Adrenal gland (tissue), 9 donors: ENCODE measurements at regions not wholly inside any gene's neighbourhood (a gene's known extent, or its start where the extent isn't known, plus 50 kb on each side); places are given as distances from the start of the nearest gene placed in this dataset.

ENCODE experiments used
- DNase-seq, 7 donors: peaks; one replicate each; pipeline ENCODE4 v3.0.0-alpha.2; 2019 to 2020
- H3K27ac ChIP-seq, 5 donors: fragments of 200-600 bp; sonication (generic) in 4 of 5; 1 replicate in 3 of 5; 2 replicates in 2 of 5; pipeline versions ENCODE4 v1.5.1 to v1.8.0; 2016 to 2020; ENCODE audit warnings: mild to moderate bottlenecking in 1 of 5
- H3K27me3 ChIP-seq: fragments of 200-600 bp; 2 replicates; pipeline ENCODE4 v1.8.0; 2021
- H3K36me3 ChIP-seq, 2 donors: fragments of 200-600 bp; replicated peaks in 1 of 2; 1 replicate in 1 of 2; 2 replicates in 1 of 2; pipeline versions ENCODE4 v1.5.1 to v1.8.0; 2018 to 2022
- H3K4me1 ChIP-seq, 2 donors: fragments of 200-600 bp; replicated peaks in 1 of 2; 1 replicate in 1 of 2; 2 replicates in 1 of 2; pipeline versions ENCODE4 v1.5.1 to v1.8.0; 2018 to 2021
- H3K4me3 ChIP-seq, 4 donors: fragments of 200-600 bp; sonication (generic) in 3 of 4; one replicate each; pipeline ENCODE4 v1.5.1; 2016 to 2018
- H3K9me3 ChIP-seq, 3 donors: fragments of 200-600 bp; sonication (generic) in 1 of 3; replicated peaks in 1 of 3; 1 replicate in 2 of 3; 2 replicates in 1 of 3; pipeline versions ENCODE4 v1.5.1 to v1.8.0; 2016 to 2021
- POLR2A ChIP-seq, 2 donors: fragments of 450-650 bp; IDR thresholded peaks; one replicate each; pipeline ENCODE4 v1.6.1; 2017; ENCODE audit warnings: antibody characterized with exemption in 2 of 2, mild to moderate bottlenecking in 2 of 2, moderate library complexity in 1 of 2
- WGBS, 4 donors: extraction: QIAGEN DNeasy Blood & Tissue Kit in 2 of 4; methylation state at CpG; one replicate each; pipeline versions ENCODE4 v1.1.5 to v1.1.7; 2013 to 2017; 5-methylcytosine and 5-hydroxymethylcytosine counted together
- intact Hi-C, 2 donors: fragments of 100-400 bp; cut with DNase I; formaldehyde crosslinking; loops; one replicate each; pipeline versions ENCODE4 v1.14.1 to v1.15.0; 2022 to 2023
- TF ChIP-seq, protein P1 (sequence below), 6 experiments: fragments of 450-650 bp in 4 of 6; fragments of 200-600 bp in 2 of 6; sonication (generic) in 1 of 6; IDR thresholded peaks; 1 replicate in 5 of 6; 2 replicates in 1 of 6; pipeline versions ENCODE4 v1.5.1 to v1.8.0; 2016 to 2021; ENCODE audit warnings: antibody characterized with exemption in 6 of 6, mild to moderate bottlenecking in 2 of 6, moderate library complexity in 1 of 6
- donor health status: healthy with polysubstance abuse.
- donor health status: Bipolar disorder and iron deficiency.
- donor health status: DM: yes; HTN: yes; CAD: no.
- donor health status: DM: no; HTN: no; CAD: no.
- donor health status: DM: no; HTN: no; CAD: no.

DNA sequence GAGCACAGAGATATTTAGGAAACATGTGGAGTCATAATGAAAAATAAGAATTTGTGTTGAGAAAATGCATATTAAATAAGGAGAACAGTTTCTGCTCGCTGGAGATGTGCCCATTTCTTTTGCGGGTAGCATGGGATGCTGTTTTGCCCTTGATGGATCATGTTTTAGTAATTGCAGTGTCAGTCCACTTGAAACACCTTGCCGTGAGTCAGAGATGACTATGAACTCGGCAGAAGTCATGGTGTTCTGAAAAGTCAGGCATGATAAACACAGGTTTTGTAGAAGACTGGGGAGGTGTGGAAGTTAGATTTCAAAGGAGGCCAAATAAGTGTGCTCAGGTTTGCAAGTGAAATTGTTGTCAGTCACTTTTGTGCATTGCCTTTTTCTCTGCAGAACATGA lies 315.0 kb upstream of the LRRC7 start:
- H3K9me3 ChIP-seq = no peaks in the 10 kb centered on the region
- DNase-seq = no peak
- no peaks in the 10 kb centered on the region for H3K36me3 ChIP-seq
- H3K27ac ChIP-seq = no peak overlapping the region
- no peaks in the 10 kb centered on the region for H3K4me1 ChIP-seq
- TF ChIP-seq, protein P1, sequence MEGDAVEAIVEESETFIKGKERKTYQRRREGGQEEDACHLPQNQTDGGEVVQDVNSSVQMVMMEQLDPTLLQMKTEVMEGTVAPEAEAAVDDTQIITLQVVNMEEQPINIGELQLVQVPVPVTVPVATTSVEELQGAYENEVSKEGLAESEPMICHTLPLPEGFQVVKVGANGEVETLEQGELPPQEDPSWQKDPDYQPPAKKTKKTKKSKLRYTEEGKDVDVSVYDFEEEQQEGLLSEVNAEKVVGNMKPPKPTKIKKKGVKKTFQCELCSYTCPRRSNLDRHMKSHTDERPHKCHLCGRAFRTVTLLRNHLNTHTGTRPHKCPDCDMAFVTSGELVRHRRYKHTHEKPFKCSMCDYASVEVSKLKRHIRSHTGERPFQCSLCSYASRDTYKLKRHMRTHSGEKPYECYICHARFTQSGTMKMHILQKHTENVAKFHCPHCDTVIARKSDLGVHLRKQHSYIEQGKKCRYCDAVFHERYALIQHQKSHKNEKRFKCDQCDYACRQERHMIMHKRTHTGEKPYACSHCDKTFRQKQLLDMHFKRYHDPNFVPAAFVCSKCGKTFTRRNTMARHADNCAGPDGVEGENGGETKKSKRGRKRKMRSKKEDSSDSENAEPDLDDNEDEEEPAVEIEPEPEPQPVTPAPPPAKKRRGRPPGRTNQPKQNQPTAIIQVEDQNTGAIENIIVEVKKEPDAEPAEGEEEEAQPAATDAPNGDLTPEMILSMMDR (IDR thresholded peaks at IDR 0.05) = no peak
- TF ChIP-seq POLR2A (IDR thresholded peaks at IDR 0.05) = no peak
- intact Hi-C loops = no loop called here
- H3K4me3 ChIP-seq = no peak overlapping the region
- no peaks in the 10 kb centered on the region for H3K27me3 ChIP-seq
- 59 to 76% (median 69%) methylated on average over 4 of the region's 4 CpGs for WGBS, 4 donors

DNA sequence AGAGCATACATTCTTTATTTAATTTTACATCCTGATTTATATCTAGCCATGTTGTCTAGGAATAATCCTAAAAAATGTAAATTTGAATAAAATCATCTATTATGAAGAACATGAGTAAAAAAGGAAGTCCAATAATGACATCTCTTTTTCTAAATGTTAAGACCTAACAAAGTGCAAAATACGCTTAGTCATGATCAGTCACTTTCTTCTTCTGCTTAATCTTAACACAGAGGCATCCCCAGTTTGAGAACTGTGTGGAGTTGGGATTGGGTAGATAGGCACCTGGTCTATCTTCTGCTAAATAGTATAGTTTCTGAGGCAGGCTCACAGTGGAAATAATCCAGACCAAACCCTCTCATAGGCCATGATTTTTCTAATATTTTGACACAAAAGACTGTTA lies 311.7 kb upstream of the LRRC7 start:
- Histone ChIP-seq H3K9me3 (no peaks in the 10 kb centered on the region), H3K36me3 (no peaks in the 10 kb centered on the region), H3K4me3 (no peak overlapping the region), H3K27me3 (no peaks in the 10 kb centered on the region), H3K4me1 (no peaks in the 10 kb centered on the region), H3K27ac (no peak overlapping the region)
- 52 to 89% (median 85%) methylated on average over 1 of the region's 1 CpG for WGBS, 4 donors
- TF ChIP-seq, protein P1 (IDR thresholded peaks at IDR 0.05) = no peak
- no peak for TF ChIP-seq POLR2A (IDR thresholded peaks at IDR 0.05)
- intact Hi-C loops = no loop called here
- DNase-seq = no peak

DNA sequence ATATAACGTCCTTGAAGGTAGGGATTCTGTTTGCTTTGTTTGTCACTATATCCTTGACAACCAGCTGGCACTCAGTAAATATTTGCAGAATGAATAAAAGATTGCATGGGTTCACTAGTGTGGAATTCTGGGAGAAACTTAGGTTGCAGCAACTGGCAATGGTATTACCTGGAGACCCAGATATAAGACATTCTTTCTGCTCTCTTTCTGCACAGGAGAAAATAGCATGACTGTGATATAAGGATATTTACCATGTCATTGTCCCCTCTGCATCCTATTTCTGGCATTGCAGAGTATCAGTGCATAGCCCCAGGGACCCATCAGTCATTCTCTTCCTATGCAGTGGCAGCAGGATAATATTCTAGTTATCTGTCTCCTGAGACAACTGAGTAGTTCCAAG lies 308.9 kb upstream of the LRRC7 start:
- Histone ChIP-seq H3K27me3 (no peaks in the 10 kb centered on the region), H3K27ac (no peak overlapping the region), H3K36me3 (no peaks in the 10 kb centered on the region), H3K9me3 (no peaks in the 10 kb centered on the region), H3K4me3 (no peak overlapping the region), H3K4me1 (peaks cover 0 to 3% of the 10 kb centered on the region in 2 donors)
- TF ChIP-seq, protein P1 (IDR thresholded peaks at IDR 0.05) = no peak
- no peak for TF ChIP-seq POLR2A (IDR thresholded peaks at IDR 0.05)
- intact Hi-C loops = no loop called here
- DNase-seq = no peak
- WGBS, 4 donors = 28 to 57% (median 34%) methylated on average over 1 of the region's 1 CpG

DNA sequence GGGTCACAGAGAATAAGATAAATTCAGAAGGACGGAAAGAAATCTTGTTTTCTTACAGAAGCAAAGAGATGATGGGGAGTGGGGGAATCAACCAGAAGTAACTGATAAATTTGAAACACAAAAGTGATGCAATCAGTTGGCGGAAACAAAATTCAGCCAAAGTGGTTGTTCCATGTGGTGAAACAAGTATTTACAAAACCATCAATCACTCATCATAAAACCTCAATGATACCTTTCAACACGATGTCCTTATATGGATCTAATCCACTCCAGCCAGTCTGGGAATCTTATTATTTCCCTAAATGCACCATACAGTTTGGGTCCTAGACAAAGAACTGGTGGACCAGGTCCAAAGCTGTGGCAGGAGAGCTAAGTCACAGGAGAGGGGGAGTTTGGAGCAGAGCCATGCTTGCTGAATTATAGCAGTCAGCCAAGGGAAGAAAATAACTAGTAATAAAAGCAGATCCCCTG lies 303.8 kb upstream of the LRRC7 start:
- Histone ChIP-seq H3K27me3 (no peaks in the 10 kb centered on the region), H3K27ac (no peak overlapping the region), H3K36me3 (no peaks in the 10 kb centered on the region), H3K4me1 (peaks cover 0 to 4% of the 10 kb centered on the region in 2 donors), H3K4me3 (no peak overlapping the region), H3K9me3 (no peaks in the 10 kb centered on the region)
- no peak for TF ChIP-seq POLR2A (IDR thresholded peaks at IDR 0.05)
- TF ChIP-seq, protein P1 (IDR thresholded peaks at IDR 0.05) = no peak
- peak in 6 of 7 donors; percentile 5 to 56 (median 16) for DNase-seq
- intact Hi-C loops = no loop called here
- 36 to 54% (median 48%) methylated on average over 3 of the region's 3 CpGs for whole genome bisulfite sequencing, 4 donors
